H1 (cell line): ENCODE measurements at regions not wholly inside any gene's neighbourhood (a gene's known extent, or its start where the extent isn't known, plus 50 kb on each side); places are given as distances from the start of the nearest gene placed in this dataset.

Experiments used
- CTCF ChIA-PET: fragments of 300-600 bp; sonication (Branson Sonifier 250); formaldehyde crosslinking; loops from one replicate; lab custom pipeline; 2021; ENCODE audit not compliant: partially characterized antibody; lab: Charles Lee
- POLR2A ChIA-PET: fragments of 300-600 bp; sonication (Branson Sonifier 250); formaldehyde crosslinking; loops from one replicate; lab custom pipeline; 2021; ENCODE audit warnings: inconsistent platforms; ENCODE audit not compliant: partially characterized antibody; lab: Charles Lee
- DNase-seq, 2 experiments: peaks; one replicate each; pipeline versions ENCODE4 v3.0.0 to v3.0.0-alpha.2; 2010 to 2022; ENCODE audit warnings: low spot score in 2 of 2, low read depth in 1 of 2, mixed read lengths in 1 of 2
- FAIRE-seq: peaks from 2 replicates; lab custom pipeline; 2011; peaks lifted over from hg19 to GRCh38; lab: Jason Lieb, UNC
- H2AFZ ChIP-seq: 2 replicates; pipeline ENCODE4 v1.8.1; 2012; ENCODE audit warnings: low read length, inconsistent platforms
- H2AK5ac ChIP-seq: 2 replicates; pipeline ENCODE4 v1.6.1; 2013; ENCODE audit warnings: low read depth, low read length
- H2BK120ac ChIP-seq: replicated peaks from 2 replicates; pipeline ENCODE3; 2013; ENCODE audit warnings: low read depth, low read length, inconsistent platforms
- H2BK12ac ChIP-seq: 2 replicates; pipeline ENCODE4 v1.6.1; 2013; ENCODE audit warnings: low read depth, low read length
- H2BK15ac ChIP-seq: 2 replicates; pipeline ENCODE4 v1.6.1; 2013; ENCODE audit warnings: low read length
- H2BK20ac ChIP-seq: 2 replicates; pipeline ENCODE4 v1.6.1; 2013; ENCODE audit warnings: low read length
- H2BK5ac ChIP-seq: 2 replicates; pipeline ENCODE4 v1.6.1; 2013; ENCODE audit warnings: low read depth, low read length
- H3K14ac ChIP-seq: 2 replicates; pipeline ENCODE4 v1.6.1; 2013; ENCODE audit warnings: inconsistent platforms; ENCODE audit not compliant: insufficient read length
- H3K18ac ChIP-seq: 2 replicates; pipeline ENCODE4 v1.6.1; 2013; ENCODE audit warnings: low read length; ENCODE audit errors: extremely low read depth
- H3K23ac ChIP-seq: 2 replicates; pipeline ENCODE4 v1.6.1; 2013; ENCODE audit warnings: inconsistent platforms; ENCODE audit not compliant: insufficient read length
- H3K23me2 ChIP-seq: 2 replicates; pipeline ENCODE4 v1.6.1; 2013; ENCODE audit warnings: low read depth, low read length
- H3K27ac ChIP-seq: 2 replicates; pipeline ENCODE4 v1.6.1; 2011; ENCODE audit warnings: low read depth, low read length, inconsistent platforms
- H3K27me3 ChIP-seq, 4 experiments: replicated peaks in 1 of 4; 1 replicate in 1 of 4; 2 replicates in 3 of 4; pipeline versions ENCODE4 v1.6.1 to v1.8.1; 2011 to 2013; ENCODE audit warnings: low read length in 3 of 4, mild to moderate bottlenecking in 3 of 4, inconsistent platforms in 2 of 4, mixed read lengths in 2 of 4, moderate library complexity in 1 of 4; ENCODE audit not compliant: control insufficient read depth in 3 of 4, insufficient read depth in 3 of 4; ENCODE audit errors: extremely low read depth in 1 of 4
- H3K36me3 ChIP-seq, 4 experiments: 2 replicates each; pipeline versions ENCODE4 v1.6.1 to v1.8.1; 2011 to 2013; ENCODE audit warnings: mild to moderate bottlenecking in 4 of 4, low read length in 3 of 4, moderate library complexity in 2 of 4, control low read depth in 1 of 4, inconsistent platforms in 1 of 4; ENCODE audit not compliant: insufficient read depth in 4 of 4, control insufficient read depth in 2 of 4
- H3K4ac ChIP-seq: replicated peaks from 2 replicates; pipeline ENCODE3; 2013; ENCODE audit warnings: low read length, low read depth, mixed read lengths, inconsistent platforms; ENCODE audit not compliant: insufficient read length
- H3K4me1 ChIP-seq, 4 experiments: replicated peaks in 1 of 4; 1 replicate in 1 of 4; 2 replicates in 3 of 4; pipeline versions ENCODE4 v1.6.1 to v1.8.1; 2011 to 2013; ENCODE audit warnings: low read length in 3 of 4, inconsistent platforms in 2 of 4, mixed read lengths in 1 of 4; ENCODE audit not compliant: insufficient read depth in 4 of 4, control insufficient read depth in 3 of 4
- H3K4me2 ChIP-seq, 2 experiments: 2 replicates each; pipeline versions ENCODE4 v1.6.1 to v1.8.1; 2011 to 2013; ENCODE audit warnings: low read depth in 2 of 2, low read length in 2 of 2, control low read depth in 1 of 2, inconsistent platforms in 1 of 2, mild to moderate bottlenecking in 1 of 2; ENCODE audit not compliant: insufficient read depth in 1 of 2
- H3K4me3 ChIP-seq, 4 experiments: fragments of 200-600, 300-600 bp in 1 of 4; sonication (generic), shearing (Covaris generic), sonication (Bioruptor Twin) in 1 of 4; 2 replicates each; pipeline versions ENCODE4 v1.5.1 to v1.8.1; 2011 to 2016; ENCODE audit warnings: low read length in 4 of 4, low read depth in 3 of 4, control low read depth in 2 of 4, inconsistent platforms in 2 of 4, mild to moderate bottlenecking in 2 of 4, mixed read lengths in 1 of 4, moderate library complexity in 1 of 4; ENCODE audit not compliant: insufficient read depth in 2 of 4; ENCODE audit errors: extremely low read depth in 1 of 4
- H3K56ac ChIP-seq: replicated peaks from 2 replicates; pipeline ENCODE3; 2013; ENCODE audit warnings: low read depth, mild to moderate bottlenecking, mixed read lengths, low read length, inconsistent platforms; ENCODE audit not compliant: insufficient read length
- H3K79me1 ChIP-seq: 2 replicates; pipeline ENCODE4 v1.6.1; 2013; ENCODE audit warnings: low read depth, low read length, control low read depth
- H3K79me2 ChIP-seq, 2 experiments: 2 replicates each; pipeline versions ENCODE4 v1.6.1 to v1.8.1; 2012 to 2013; ENCODE audit warnings: low read length in 2 of 2, mild to moderate bottlenecking in 2 of 2, inconsistent platforms in 1 of 2; ENCODE audit not compliant: insufficient read depth in 2 of 2, control insufficient read depth in 1 of 2
- H3K9ac ChIP-seq, 4 experiments: replicated peaks in 1 of 4; 1 replicate in 1 of 4; 2 replicates in 3 of 4; pipeline versions ENCODE4 v1.6.1 to v1.8.1; 2011 to 2013; ENCODE audit warnings: low read depth in 3 of 4, low read length in 3 of 4, control low read depth in 2 of 4, mild to moderate bottlenecking in 2 of 4, moderate library complexity in 2 of 4, inconsistent platforms in 1 of 4; ENCODE audit errors: extremely low read depth in 1 of 4
- H3K9me3 ChIP-seq, 2 experiments: 2 replicates each; pipeline versions ENCODE4 v1.6.1 to v1.8.1; 2012 to 2013; ENCODE audit warnings: mild to moderate bottlenecking in 2 of 2, moderate library complexity in 2 of 2, control low read depth in 1 of 2, inconsistent platforms in 1 of 2, low read depth in 1 of 2, low read length in 1 of 2, mixed read lengths in 1 of 2; ENCODE audit not compliant: insufficient read depth in 2 of 2
- H4K20me1 ChIP-seq, 2 experiments: replicated peaks in 1 of 2; 2 replicates each; pipeline versions ENCODE3 to v1.8.1; 2011 to 2013; ENCODE audit warnings: inconsistent platforms in 2 of 2, low read length in 2 of 2, mild to moderate bottlenecking in 1 of 2; ENCODE audit not compliant: insufficient read depth in 2 of 2, control insufficient read depth in 1 of 2
- H4K5ac ChIP-seq: 2 replicates; pipeline ENCODE4 v1.6.1; 2013; ENCODE audit warnings: low read length, low read depth, mixed read lengths, inconsistent platforms; ENCODE audit not compliant: insufficient read length
- H4K8ac ChIP-seq: 2 replicates; pipeline ENCODE4 v1.8.0; 2013; ENCODE audit warnings: mild to moderate bottlenecking, moderate library complexity, low read length, inconsistent platforms; ENCODE audit not compliant: insufficient read depth; ENCODE audit errors: extremely low read depth
- H4K91ac ChIP-seq: replicated peaks from 2 replicates; pipeline ENCODE3; 2013; ENCODE audit warnings: low read length, mixed read lengths, inconsistent platforms; ENCODE audit not compliant: insufficient read length
- ASH2L ChIP-seq: fragments of 200-600, 300-600 bp; sonication (generic); IDR thresholded peaks from one replicate; pipeline ENCODE4 v1.7.1; 2017; ENCODE audit warnings: low read length
- CHD2 ChIP-seq: IDR thresholded peaks from 2 replicates; pipeline ENCODE4 v1.6.1; 2012; ENCODE audit warnings: low read length, improper control_type of control experiment
- GTF2F1 ChIP-seq: IDR thresholded peaks from 2 replicates; pipeline ENCODE4 v1.6.1; 2012; ENCODE audit warnings: low read depth, low read length, improper control_type of control experiment, borderline replicate concordance
- KDM5A ChIP-seq: fragments of 200-600 bp; IDR thresholded peaks from 2 replicates; pipeline ENCODE4 v1.7.1; 2012; ENCODE audit warnings: mild to moderate bottlenecking, low read length, inconsistent platforms, mixed read lengths
- TAF7 ChIP-seq: optimal IDR thresholded peaks from 2 replicates; pipeline ENCODE3; 2011; ENCODE audit warnings: low read depth, mild to moderate bottlenecking, inconsistent platforms, low read length, moderate library complexity, borderline replicate concordance
- WGBS, 2 experiments: shearing (Covaris generic) in 1 of 2; methylation state at CpG; one replicate each; pipeline versions ENCODE4 v1.1.6 to v1.1.7; 2013 to 2015; ENCODE audit warnings: low lambda C conversion rate in 2 of 2, mixed read lengths in 2 of 2, inconsistent platforms in 1 of 2, low coverage in 1 of 2, missing lambda C conversion rate in 1 of 2; ENCODE audit not compliant: insufficient replicate concordance in 2 of 2, insufficient coverage in 1 of 2, insufficient read length in 1 of 2; ENCODE audit errors: extremely low coverage in 1 of 2, missing lambda C conversion rate in 1 of 2; 5-methylcytosine and 5-hydroxymethylcytosine counted together
- TF ChIP-seq, protein P1 (sequence below), 3 experiments: IDR thresholded peaks; 1 replicate in 2 of 3; 2 replicates in 1 of 3; pipeline versions ENCODE4 v1.5.1 to v1.6.1; 2011; ENCODE audit warnings: low read length in 3 of 3, mild to moderate bottlenecking in 3 of 3, inconsistent platforms in 2 of 3, low read depth in 1 of 3, moderate library complexity in 1 of 3; ENCODE audit not compliant: insufficient read depth in 1 of 3; ENCODE audit errors: control extremely low read depth in 1 of 3

DNA sequence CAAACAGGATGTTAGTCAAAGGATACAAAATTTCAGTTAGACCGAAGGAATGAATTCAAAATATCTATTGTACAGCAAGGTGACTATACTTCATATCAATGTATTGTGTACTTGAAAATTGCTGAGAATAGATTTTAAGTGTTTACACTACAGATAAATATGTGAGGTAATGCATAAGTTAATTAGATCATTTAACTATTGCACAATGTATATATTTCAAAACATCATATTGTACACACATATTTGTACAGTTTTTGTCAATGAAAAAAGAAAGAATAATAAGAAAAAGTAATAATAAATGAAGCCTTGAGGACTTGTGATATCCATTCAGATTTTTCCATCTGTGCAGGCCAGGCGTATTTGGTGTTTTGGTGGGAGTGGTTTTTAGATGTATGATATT, 367.4 kb upstream of the SNX7 start:
- no peak for FAIRE-seq

More for the DNA sequence above, 367.4 kb upstream of the SNX7 start:
- 91% methylated on average over 2 of the region's 2 CpGs; no CpG with 5 or more reads in 1 of the 2 experiments for WGBS, 2 experiments
- no peak overlapping the region for H2AK5ac ChIP-seq
- DNase-seq = no peak
- H3K9ac ChIP-seq = no peak overlapping the region
- H3K4ac ChIP-seq = no peak overlapping the region
- H3K79me1 ChIP-seq = no peaks in the 10 kb centered on the region
- no peaks in the 10 kb centered on the region for H3K36me3 ChIP-seq
- H2BK20ac ChIP-seq = no peak overlapping the region
- no peaks in the 10 kb centered on the region for H3K4me1 ChIP-seq
- H3K14ac ChIP-seq = no peak overlapping the region
- no peaks in the 10 kb centered on the region for H3K27me3 ChIP-seq
- POLR2A ChIA-PET = no interaction called here
- H3K9me3 ChIP-seq = no peaks in the 10 kb centered on the region
- no peaks in the 10 kb centered on the region for H4K20me1 ChIP-seq
- no peak overlapping the region for H4K8ac ChIP-seq
- no peak overlapping the region for H2BK5ac ChIP-seq
- no peak overlapping the region for H3K4me2 ChIP-seq
- no peak overlapping the region for H3K18ac ChIP-seq
- H3K27ac ChIP-seq = no peak overlapping the region
- no peak overlapping the region for H3K56ac ChIP-seq
- no peak overlapping the region for H2BK12ac ChIP-seq
- H4K5ac ChIP-seq = no peak overlapping the region
- H3K4me3 ChIP-seq = no peak overlapping the region
- CTCF ChIA-PET = no interaction called here
- no peaks in the 10 kb centered on the region for H3K23me2 ChIP-seq
- no peak overlapping the region for H2BK15ac ChIP-seq
- H2AFZ ChIP-seq = no peak overlapping the region
- H3K23ac ChIP-seq = no peak overlapping the region
- TF ChIP-seq CHD2 = no peak
- no peak for TF ChIP-seq GTF2F1
- no peak for TF ChIP-seq ASH2L
- TF ChIP-seq KDM5A = no peak
- no peak for TF ChIP-seq TAF7
- TF ChIP-seq, protein P1, sequence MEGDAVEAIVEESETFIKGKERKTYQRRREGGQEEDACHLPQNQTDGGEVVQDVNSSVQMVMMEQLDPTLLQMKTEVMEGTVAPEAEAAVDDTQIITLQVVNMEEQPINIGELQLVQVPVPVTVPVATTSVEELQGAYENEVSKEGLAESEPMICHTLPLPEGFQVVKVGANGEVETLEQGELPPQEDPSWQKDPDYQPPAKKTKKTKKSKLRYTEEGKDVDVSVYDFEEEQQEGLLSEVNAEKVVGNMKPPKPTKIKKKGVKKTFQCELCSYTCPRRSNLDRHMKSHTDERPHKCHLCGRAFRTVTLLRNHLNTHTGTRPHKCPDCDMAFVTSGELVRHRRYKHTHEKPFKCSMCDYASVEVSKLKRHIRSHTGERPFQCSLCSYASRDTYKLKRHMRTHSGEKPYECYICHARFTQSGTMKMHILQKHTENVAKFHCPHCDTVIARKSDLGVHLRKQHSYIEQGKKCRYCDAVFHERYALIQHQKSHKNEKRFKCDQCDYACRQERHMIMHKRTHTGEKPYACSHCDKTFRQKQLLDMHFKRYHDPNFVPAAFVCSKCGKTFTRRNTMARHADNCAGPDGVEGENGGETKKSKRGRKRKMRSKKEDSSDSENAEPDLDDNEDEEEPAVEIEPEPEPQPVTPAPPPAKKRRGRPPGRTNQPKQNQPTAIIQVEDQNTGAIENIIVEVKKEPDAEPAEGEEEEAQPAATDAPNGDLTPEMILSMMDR (IDR thresholded peaks at IDR 0.05; ENCODE audit: control extremely low read depth in 1 of 3, insufficient read depth in 1 of 3, low read depth in 1 of 3, low read length in 3 of 3) = no peak
- H3K79me2 ChIP-seq = no peaks in the 10 kb centered on the region
- H2BK120ac ChIP-seq = no peak overlapping the region
- no peak overlapping the region for H4K91ac ChIP-seq
